PC-9 (cell line): ENCODE measurements at regions not wholly inside any gene's neighbourhood (a gene's known extent, or its start where the extent isn't known, plus 50 kb on each side); places are given as distances from the start of the nearest gene placed in this dataset.

ENCODE experiments used
- CTCF ChIP-seq: fragments of 200-600 bp; sonication (generic); conservative IDR thresholded peaks from 2 replicates; pipeline ENCODE4 v1.6.1; 2017; ENCODE audit warnings: mixed run types, antibody characterized with exemption, mild to moderate bottlenecking, moderate library complexity
- EZH2 ChIP-seq: fragments of 200-600 bp; sonication (generic); IDR thresholded peaks from 2 replicates; pipeline ENCODE4 v1.8.0; 2017; ENCODE audit warnings: antibody characterized with exemption, low read depth

DNA sequence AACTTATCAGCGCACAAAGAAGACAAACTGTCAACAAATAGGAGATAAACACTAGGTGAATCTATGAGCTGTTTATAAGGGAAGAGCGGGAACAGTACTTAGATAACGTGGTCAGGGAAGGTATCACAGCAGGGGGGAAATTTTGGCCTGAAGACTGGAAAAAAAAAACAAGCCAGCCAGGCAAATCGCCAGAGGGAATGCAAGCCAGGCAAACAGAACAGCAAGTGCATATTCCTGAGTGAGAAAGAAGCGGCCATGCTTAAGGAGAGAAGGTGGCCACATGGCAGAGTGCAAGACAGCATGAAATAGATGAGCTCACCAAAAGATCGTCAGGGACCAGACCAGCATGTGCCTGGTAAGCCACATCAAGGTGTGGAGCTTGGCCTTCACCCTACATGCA, 466.5 kb upstream of the ARID1B start:
- no peak for TF ChIP-seq CTCF
- TF ChIP-seq EZH2 = no peak
